ENCODE measurements at regions not wholly inside any gene's neighbourhood (a gene's known extent, or its start where the extent isn't known, plus 50 kb on each side); places are given as distances from the start of the nearest gene placed in this dataset.

DNA sequence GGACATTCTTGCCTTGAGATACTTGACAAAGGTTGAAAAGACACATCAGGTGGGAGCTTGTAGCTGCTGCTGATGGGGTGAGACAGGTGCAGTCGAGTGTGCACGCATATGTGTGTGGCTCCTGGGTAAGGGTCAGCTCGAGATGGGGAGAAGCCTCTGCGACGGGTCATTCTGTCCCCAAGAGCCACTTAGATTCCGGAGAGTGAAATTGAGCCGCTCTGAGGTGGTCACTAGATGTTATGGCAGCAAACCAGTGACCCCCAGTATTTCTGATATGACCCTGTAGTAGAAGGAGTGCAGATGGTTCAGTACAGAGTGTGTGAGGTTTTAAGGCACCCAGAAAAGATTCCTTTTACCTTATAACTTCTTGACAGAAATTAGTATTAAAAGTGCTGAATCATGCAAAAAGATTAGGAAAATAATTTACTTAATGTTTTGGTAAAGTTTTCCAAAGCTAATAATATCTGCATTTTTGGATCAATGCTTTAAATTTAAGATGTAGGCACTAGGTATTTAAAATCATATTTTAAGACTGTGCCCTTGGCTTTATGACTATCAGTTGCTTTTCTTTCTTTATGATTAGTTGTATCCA, 241.9 kb upstream of the TOPAZ1 start:
- TF ChIP-seq EZH2 (IDR thresholded peaks at IDR 0.05; ENCODE audit: borderline replicate concordance, low read length): no peak
- TF ChIP-seq, protein P1, sequence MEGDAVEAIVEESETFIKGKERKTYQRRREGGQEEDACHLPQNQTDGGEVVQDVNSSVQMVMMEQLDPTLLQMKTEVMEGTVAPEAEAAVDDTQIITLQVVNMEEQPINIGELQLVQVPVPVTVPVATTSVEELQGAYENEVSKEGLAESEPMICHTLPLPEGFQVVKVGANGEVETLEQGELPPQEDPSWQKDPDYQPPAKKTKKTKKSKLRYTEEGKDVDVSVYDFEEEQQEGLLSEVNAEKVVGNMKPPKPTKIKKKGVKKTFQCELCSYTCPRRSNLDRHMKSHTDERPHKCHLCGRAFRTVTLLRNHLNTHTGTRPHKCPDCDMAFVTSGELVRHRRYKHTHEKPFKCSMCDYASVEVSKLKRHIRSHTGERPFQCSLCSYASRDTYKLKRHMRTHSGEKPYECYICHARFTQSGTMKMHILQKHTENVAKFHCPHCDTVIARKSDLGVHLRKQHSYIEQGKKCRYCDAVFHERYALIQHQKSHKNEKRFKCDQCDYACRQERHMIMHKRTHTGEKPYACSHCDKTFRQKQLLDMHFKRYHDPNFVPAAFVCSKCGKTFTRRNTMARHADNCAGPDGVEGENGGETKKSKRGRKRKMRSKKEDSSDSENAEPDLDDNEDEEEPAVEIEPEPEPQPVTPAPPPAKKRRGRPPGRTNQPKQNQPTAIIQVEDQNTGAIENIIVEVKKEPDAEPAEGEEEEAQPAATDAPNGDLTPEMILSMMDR (conservative IDR thresholded peaks at IDR 0.05 in 1 of 2, IDR thresholded peaks at IDR 0.05 in 1 of 2; ENCODE audit: extremely low read depth in 1 of 2, insufficient read depth in 1 of 2, low read depth in 1 of 2, low read length in 2 of 2): no peak

Data from mammary epithelial cell (primary cell).